PC-3 (cell line): ENCODE measurements at regions not wholly inside any gene's neighbourhood (a gene's known extent, or its start where the extent isn't known, plus 50 kb on each side); places are given as distances from the start of the nearest gene placed in this dataset.

Experiments
- EZH2phosphoT487 ChIP-seq: fragments of 300-600 bp; sonication (generic); IDR thresholded peaks from 2 replicates; pipeline ENCODE4 v1.6.1; 2018; ENCODE audit warnings: mild to moderate bottlenecking, antibody characterized with exemption, low read length, borderline replicate concordance
- TF ChIP-seq, protein P1 (sequence below): fragments of 300-600 bp; sonication (generic); conservative IDR thresholded peaks from 2 replicates; pipeline ENCODE4 v1.5.1; 2017; ENCODE audit warnings: antibody characterized with exemption, low read depth, mild to moderate bottlenecking, low read length

DNA sequence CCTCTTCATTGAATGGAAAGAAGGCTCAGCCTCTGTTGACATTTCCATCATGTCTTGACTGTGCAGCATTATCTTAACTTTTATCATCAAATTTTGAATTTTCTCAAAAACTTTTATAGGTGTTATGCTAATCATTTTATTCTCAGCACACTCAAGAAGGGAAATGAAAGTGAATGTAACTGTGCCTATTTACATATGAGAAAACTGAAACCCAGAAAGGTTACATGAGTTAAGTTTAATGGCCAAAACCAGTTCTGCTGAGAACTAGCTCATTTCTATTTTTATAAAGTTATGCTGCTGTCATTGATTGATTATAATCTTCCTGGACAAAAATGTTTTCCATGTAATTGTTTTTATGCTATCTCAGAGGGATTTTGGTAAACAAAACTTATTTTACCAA, 618.8 kb upstream of the NRXN1 start:
- TF ChIP-seq, protein P1, sequence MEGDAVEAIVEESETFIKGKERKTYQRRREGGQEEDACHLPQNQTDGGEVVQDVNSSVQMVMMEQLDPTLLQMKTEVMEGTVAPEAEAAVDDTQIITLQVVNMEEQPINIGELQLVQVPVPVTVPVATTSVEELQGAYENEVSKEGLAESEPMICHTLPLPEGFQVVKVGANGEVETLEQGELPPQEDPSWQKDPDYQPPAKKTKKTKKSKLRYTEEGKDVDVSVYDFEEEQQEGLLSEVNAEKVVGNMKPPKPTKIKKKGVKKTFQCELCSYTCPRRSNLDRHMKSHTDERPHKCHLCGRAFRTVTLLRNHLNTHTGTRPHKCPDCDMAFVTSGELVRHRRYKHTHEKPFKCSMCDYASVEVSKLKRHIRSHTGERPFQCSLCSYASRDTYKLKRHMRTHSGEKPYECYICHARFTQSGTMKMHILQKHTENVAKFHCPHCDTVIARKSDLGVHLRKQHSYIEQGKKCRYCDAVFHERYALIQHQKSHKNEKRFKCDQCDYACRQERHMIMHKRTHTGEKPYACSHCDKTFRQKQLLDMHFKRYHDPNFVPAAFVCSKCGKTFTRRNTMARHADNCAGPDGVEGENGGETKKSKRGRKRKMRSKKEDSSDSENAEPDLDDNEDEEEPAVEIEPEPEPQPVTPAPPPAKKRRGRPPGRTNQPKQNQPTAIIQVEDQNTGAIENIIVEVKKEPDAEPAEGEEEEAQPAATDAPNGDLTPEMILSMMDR = no peak
- TF ChIP-seq EZH2phosphoT487 = no peak
